Left lung (tissue), 4 donors: ENCODE measurements at regions not wholly inside any gene's neighbourhood (a gene's known extent, or its start where the extent isn't known, plus 50 kb on each side); places are given as distances from the start of the nearest gene placed in this dataset.

Experiments used
- ATAC-seq: fragments of 200-7000 bp; cut with Tn5 transposase; one replicate; pipeline ENCODE4 v1.9.1; 2020; ENCODE audit warnings: moderate library complexity
- DNase-seq, 4 donors: peaks; one replicate each; pipeline ENCODE4 v3.0.0-alpha.2; 2013 to 2020
- H3K27ac ChIP-seq, 2 donors: fragments of 200-600 bp; sonication (generic) in 1 of 2; one replicate each; pipeline versions ENCODE4 v1.5.0 to v1.8.0; 2020 to 2021
- H3K27me3 ChIP-seq, 2 donors: fragments of 200-600 bp; sonication (generic) in 1 of 2; one replicate each; pipeline versions ENCODE4 v1.5.0 to v1.8.0; 2020 to 2021
- H3K36me3 ChIP-seq, 2 donors: fragments of 200-600 bp; sonication (generic) in 1 of 2; one replicate each; pipeline versions ENCODE4 v1.5.0 to v1.8.0; 2020 to 2021
- H3K4me1 ChIP-seq, 2 donors: fragments of 200-600 bp; one replicate each; pipeline ENCODE4 v1.8.0; 2021
- H3K4me3 ChIP-seq, 2 donors: fragments of 200-600 bp; sonication (generic) in 1 of 2; one replicate each; pipeline versions ENCODE4 v1.5.0 to v1.8.0; 2020 to 2021; ENCODE audit warnings: mild to moderate bottlenecking in 1 of 2
- H3K9me3 ChIP-seq, 2 donors: fragments of 200-600 bp; sonication (generic) in 1 of 2; one replicate each; pipeline versions ENCODE4 v1.5.0 to v1.8.0; 2020 to 2021
- intact Hi-C, 2 donors: fragments of 100-400 bp; cut with DNase I; formaldehyde crosslinking; loops; one replicate each; pipeline versions ENCODE4 v1.11.2 to v1.14.2; 2022
- TF ChIP-seq, protein P1 (sequence below), 2 donors: fragments of 200-600 bp; sonication (generic) in 1 of 2; IDR thresholded peaks; one replicate each; pipeline versions ENCODE4 v1.5.0 to v1.8.0; 2021; ENCODE audit warnings: antibody characterized with exemption in 2 of 2
- donor health status: DM: no; HTN: yes; CAD: no.
- donor health status: DM: no; HTN: no; CAD: no.

DNA sequence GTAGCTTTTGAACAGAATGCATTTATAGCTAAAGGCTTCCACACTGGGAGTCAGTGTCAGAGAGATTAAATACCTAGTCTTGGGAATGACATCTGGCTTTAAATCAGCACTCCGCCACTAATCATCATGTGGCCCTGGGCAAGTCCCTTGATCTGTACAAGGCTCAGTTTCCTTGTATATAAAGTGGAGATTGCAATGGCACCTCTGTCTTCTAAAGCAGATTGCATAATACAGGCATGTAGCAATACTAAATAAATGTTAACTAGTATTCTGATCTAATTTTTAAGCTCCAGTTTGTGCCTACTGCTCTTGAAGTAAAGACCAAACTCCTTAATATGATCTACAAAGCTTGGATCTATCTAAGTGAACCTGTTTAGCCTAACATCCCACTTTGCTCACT, 249.4 kb downstream of the PLPP3 start:
- Histone ChIP-seq H3K9me3 (no peaks in the 10 kb centered on the region), H3K4me1 (peaks cover 0 to 27% of the 10 kb centered on the region in 2 donors), H3K4me3 (no peak overlapping the region), H3K27me3 (no peaks in the 10 kb centered on the region), H3K27ac (peak overlapping the region in 1 of 2 donors; percentile 13), H3K36me3 (no peaks in the 10 kb centered on the region)
- ATAC-seq, result peak; percentile 34
- TF ChIP-seq, protein P1, sequence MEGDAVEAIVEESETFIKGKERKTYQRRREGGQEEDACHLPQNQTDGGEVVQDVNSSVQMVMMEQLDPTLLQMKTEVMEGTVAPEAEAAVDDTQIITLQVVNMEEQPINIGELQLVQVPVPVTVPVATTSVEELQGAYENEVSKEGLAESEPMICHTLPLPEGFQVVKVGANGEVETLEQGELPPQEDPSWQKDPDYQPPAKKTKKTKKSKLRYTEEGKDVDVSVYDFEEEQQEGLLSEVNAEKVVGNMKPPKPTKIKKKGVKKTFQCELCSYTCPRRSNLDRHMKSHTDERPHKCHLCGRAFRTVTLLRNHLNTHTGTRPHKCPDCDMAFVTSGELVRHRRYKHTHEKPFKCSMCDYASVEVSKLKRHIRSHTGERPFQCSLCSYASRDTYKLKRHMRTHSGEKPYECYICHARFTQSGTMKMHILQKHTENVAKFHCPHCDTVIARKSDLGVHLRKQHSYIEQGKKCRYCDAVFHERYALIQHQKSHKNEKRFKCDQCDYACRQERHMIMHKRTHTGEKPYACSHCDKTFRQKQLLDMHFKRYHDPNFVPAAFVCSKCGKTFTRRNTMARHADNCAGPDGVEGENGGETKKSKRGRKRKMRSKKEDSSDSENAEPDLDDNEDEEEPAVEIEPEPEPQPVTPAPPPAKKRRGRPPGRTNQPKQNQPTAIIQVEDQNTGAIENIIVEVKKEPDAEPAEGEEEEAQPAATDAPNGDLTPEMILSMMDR (IDR thresholded peaks at IDR 0.05), result no peak
- intact Hi-C loops, result no loop called here
- DNase-seq, result no peak

DNA sequence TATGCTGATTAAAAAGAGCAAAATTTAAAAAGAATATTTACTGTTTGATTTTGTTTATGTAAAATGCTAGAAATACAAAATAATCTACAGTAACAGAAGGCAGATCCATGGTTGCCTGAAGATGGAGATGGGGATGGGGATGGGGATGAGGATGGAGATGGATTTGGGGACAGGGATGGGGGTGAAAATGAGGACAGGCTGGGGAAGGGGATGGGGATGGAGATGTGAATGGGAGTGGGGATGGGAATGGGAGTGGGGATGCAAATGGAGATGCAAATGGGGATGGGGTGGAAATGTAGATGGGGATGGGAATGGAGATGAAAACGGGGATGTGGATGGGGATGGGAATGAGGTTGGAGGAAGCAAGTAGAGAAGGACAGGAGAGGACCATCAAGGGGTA, 252.2 kb downstream of the PLPP3 start:
- Histone ChIP-seq H3K4me3 (no peak overlapping the region), H3K27me3 (no peaks in the 10 kb centered on the region), H3K27ac (no peak overlapping the region), H3K4me1 (peaks cover 0 to 27% of the 10 kb centered on the region in 2 donors), H3K9me3 (no peaks in the 10 kb centered on the region), H3K36me3 (no peaks in the 10 kb centered on the region)
- intact Hi-C loops, result no loop called here
- no peak for ATAC-seq
- TF ChIP-seq, protein P1 (IDR thresholded peaks at IDR 0.05), result no peak
- DNase-seq, result no peak

DNA sequence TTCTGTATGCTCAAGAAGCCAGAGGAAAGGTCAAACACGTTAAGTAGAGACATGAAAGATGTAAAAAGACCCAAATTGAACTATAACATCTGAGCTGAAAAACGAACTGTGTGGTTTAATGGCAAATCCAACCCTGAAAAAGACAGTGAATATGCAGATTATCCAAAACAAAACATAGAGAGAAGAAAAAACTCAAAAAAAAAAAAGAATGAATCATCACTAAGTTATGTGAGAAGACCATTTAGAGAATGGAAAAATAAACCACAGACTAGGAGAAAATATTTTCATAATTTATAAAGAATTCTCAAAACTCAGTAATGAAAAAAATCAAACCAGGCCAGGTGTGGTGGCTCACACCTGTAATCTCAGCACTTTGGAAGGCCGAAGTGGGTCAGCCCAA, 253.3 kb downstream of the PLPP3 start:
- intact Hi-C loops, result no loop called here
- Histone ChIP-seq H3K27me3 (no peaks in the 10 kb centered on the region), H3K4me3 (no peak overlapping the region), H3K27ac (no peak overlapping the region), H3K9me3 (no peaks in the 10 kb centered on the region), H3K36me3 (no peaks in the 10 kb centered on the region), H3K4me1 (peaks cover 0 to 27% of the 10 kb centered on the region in 2 donors)
- no peak for ATAC-seq
- TF ChIP-seq, protein P1 (IDR thresholded peaks at IDR 0.05), result no peak
- DNase-seq, result no peak

DNA sequence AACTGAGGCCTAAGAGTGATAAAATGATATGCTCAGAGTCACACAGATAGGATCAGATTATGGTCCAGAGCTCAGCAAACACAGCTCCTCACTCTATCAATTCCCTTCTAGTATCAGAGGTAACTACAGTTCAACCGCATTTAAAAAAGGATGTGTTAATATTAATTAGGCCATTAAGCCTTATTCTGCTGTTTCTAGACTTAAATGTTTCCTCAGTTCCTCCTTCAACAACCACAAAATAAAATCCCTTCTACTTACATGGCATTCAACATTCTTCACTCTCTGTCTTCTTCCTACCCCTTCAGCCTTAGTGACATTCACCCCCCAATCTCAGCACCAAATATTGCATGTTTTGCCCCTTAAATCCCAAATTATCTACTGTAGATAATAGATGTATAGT, 254.9 kb downstream of the PLPP3 start:
- no peak for ATAC-seq
- Histone ChIP-seq H3K4me1 (peaks cover 0 to 13% of the 10 kb centered on the region in 2 donors), H3K27me3 (no peaks in the 10 kb centered on the region), H3K4me3 (no peak overlapping the region), H3K36me3 (no peaks in the 10 kb centered on the region), H3K9me3 (no peaks in the 10 kb centered on the region), H3K27ac (no peak overlapping the region)
- intact Hi-C loops, result no loop called here
- TF ChIP-seq, protein P1 (IDR thresholded peaks at IDR 0.05), result no peak
- DNase-seq, result no peak

DNA sequence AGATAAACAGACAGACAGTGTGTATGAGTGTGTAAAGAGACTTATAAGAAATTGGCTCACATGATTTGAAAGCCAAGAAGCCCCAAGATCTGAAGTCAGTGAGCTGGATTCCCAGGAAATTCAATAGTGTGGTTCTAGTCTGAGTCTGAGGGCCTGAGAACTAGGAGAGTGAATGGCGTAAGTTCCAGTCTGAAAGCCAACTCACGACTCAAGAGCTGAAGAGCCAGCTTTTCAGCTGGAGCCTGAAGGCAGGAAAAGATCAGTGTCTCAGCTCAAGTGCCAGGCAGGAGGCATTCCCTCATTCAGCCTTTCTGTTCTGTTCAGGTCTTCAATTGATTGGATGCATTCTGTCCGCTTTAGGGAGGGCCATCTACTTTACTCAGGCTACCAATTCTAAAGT, 257.2 kb downstream of the PLPP3 start:
- no peaks in the 10 kb centered on the region for H3K36me3 ChIP-seq
- ATAC-seq, result no peak
- DNase-seq, result peak in 1 of 4 donors; percentile 36
- H3K4me3 ChIP-seq, result no peak overlapping the region
- no peaks in the 10 kb centered on the region for H3K27me3 ChIP-seq
- TF ChIP-seq, protein P1 (IDR thresholded peaks at IDR 0.05), result no peak
- H3K9me3 ChIP-seq, result no peaks in the 10 kb centered on the region
- intact Hi-C loops, result no loop called here
- H3K4me1 ChIP-seq, result no peaks in the 10 kb centered on the region
- H3K27ac ChIP-seq, result no peak overlapping the region
